Hematopoietic multipotent progenitor cell (in vitro differentiated cells): ENCODE measurements at regions not wholly inside any gene's neighbourhood (a gene's known extent, or its start where the extent isn't known, plus 50 kb on each side); places are given as distances from the start of the nearest gene placed in this dataset.
"Not testable (repeated sequence)": the region's sequence is repeated elsewhere in the genome, so short reads cannot be mapped to it uniquely, and the experiment has no call there.

Experiments used
- DNase-seq, 3 donors: peaks; one replicate each; pipeline ENCODE4 v3.0.0-alpha.2; 2011 to 2015; ENCODE audit warnings: low read depth in 2 of 3, low spot score in 2 of 3

DNA sequence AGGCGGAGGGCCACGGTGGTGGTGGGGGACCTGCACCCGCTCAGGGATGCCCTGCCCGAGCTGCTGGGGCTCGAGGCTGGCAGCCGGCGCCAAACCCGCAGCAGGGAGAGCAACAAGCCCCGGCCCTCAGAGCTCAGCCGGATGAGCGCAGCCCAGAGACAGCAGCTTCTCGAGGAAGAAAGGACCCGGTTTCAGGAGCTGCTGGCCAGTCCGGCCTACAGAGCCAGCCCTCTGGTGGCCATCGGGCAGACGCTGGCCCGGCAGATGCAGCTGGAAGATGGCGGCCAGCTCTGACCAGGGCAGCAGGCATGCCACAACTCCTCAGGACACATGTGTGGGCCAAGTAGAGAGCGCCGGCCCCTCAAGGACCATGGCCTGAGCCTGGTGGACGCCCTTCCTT, 484.4 kb downstream of the TUBA3C start:
- DNase-seq = not testable (repeated sequence)

DNA sequence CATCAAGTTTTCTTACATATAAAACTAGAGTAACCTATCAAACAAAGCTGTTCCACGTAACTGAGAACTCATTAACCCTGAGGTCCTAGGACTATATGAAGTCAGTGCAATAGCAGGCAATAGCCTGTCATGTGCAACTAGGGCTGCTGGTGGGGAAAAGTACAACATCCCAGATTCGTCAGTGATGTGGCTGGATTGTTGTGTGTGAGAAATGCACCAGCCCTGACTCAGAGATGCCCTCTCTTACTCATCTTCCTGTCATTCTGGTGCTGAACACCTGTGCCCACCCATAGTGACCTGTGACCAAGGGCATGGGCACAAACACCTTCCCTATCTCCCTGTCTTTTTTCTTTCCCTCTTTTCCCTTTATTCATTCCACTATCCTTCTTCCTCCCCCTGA, 504.2 kb downstream of the TUBA3C start:
- not testable (repeated sequence) for DNase-seq

DNA sequence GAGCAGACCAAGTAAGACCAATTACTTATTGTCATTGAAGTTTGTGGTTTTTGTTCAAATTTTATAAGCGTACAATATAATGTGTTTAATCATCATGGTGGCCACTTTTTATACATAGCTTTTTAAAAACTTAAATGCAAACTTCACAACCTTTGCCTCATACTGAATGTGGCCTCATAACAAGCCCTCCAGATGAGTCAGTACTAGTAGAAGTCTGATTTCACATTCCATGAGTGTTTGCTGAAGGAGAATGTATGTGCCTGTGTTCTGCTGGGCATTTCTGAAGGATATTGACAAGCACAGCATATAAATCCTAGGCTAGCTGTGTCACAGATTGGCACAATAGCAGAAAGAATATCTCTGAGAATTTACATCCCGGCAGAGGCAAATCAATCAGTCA, 506.4 kb downstream of the TUBA3C start:
- not testable (repeated sequence) for DNase-seq

DNA sequence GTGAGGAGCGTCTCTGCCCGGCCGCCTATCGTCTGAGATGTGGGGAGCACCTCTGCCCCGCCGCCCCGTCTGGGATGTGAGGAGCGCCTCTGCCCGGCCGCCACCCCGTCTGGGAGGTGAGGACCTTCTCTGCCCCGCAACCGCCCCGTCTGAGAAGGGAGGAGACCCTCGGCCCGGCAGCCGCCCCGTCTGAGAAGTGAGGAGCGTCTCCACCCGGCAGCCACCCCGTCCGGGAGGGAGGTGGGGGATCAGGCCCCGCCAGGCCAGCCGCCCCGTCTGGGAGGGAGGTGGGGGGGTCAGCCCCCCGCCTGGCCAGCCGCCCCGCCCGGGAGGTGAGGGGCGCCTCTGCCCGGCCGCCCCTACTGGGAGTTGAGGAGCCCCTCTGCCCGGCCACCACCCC, 507.8 kb downstream of the TUBA3C start:
- not testable (repeated sequence) for DNase-seq

DNA sequence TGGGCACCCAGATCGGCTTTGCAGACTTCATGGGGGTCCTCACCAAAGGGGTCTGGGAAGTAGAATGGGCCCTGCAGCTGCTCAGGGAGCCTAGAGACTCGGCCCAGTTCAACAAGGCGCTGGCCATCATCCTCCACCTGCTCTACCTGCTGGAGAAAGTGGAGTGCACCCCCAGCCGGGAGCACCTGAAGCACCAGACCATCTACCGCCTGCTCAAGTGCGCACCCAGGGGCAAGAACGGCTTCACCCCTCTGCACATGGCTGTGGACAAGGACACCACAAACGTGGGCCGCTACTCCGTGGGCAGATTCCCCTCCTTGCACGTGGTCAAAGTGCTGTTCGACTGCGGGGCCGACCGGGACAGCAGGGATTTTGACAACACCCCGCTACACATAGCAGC, 515.0 kb downstream of the TUBA3C start:
- DNase-seq = not testable (repeated sequence)

DNA sequence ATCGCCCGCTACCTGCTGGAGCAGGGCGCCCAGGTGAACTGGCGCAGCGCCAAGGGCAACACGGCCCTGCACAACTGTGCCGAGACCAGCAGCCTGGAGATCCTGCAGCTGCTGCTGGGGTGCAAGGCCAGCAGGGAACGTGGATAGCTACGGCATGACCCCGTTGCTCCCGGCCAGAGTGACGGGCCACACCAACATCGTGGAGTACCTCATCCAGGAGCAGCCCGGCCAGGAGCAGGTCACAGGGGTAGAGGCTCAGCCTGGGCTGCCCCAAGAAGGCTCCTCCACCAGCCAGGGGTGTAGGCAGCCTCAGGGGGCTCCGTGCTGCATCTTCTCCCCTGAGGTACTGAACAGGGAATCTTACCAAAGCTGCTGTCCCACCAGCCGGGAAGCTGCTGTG, 515.9 kb downstream of the TUBA3C start:
- not testable (repeated sequence) for DNase-seq

DNA sequence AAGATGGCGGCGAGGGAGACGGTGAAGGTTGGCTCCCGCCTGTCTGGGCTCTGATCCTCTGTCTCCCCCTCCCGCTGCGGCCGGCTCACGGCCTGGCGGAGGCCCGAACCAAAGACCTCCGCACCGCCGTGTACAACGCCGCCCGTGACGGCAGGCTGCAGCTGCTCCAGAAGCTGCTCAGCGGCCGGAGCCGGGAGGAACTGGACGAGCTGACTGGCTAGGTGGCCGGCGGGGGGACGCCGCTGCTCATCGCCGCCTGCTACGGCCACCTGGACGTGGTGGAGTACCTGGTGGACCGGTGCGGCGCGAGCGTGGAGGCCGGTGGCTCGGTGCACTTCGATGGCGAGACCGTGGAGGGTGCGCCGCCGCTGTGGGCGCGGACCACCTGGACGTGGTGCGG, 516.5 kb downstream of the TUBA3C start:
- not testable (repeated sequence) for DNase-seq

DNA sequence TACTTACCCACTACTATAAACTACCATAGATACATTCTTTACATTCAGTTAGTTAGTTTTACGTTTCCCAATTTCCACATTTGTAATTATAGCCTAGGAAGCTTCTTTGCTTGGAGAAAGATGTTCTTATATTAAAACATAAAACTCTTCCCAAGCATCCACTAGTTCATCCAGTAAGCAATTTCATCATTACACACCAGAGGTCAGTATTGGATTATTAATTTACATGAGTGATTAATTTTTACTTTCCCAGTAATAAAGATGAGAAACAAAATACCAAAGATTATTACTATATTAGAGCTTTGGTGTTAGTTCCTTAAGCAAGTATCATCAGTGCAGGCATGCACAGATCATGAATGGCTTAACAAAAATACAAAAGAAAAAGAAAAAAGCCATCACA, 518.4 kb downstream of the TUBA3C start:
- DNase-seq = not testable (repeated sequence)

DNA sequence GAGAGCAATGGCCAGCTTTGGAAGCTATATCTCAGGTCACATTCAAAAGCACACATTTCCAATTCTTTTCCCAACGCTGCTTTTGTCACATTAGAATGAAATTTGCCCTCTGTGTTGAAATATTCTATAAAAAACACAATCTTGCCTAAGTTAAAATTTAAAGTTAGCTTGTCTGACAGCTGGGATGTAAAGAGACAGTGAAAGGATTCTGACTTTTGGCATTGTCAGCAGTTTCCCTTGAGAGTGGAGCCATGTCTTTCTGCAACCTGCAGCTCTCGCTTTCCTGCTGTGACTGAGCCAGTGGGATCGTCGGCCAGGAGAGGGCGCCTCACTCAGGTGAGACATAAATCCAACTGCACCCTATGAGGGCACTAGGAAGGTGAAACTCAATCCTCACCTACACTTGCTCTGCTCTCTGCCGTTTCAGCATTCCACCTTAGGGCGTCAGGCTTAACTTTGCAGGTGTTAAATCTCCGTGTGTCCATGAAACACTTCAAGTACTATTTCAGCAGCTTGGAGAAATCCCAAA, 537.9 kb downstream of the TUBA3C start:
- DNase-seq = not testable (repeated sequence)

DNA sequence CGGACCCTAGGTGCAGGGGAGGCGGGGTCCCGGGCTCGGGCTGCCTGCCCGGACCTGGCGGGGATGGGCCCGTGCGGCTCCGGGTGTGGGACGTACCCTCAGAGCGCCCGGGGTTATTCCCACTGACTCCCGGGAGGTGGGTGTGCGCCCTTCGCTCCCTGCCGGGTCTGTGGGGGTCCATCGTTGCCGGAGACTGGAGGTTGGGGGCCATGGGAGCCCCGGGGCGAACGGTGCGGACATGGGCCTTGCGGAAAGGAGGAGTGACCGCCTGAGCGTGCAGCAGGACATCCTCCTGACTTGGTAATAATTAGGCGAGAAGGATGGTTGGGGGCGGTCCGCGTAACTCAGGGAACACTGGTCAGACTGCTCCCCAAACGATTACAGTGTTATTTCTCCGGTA, 552.7 kb downstream of the TUBA3C start:
- not testable (repeated sequence) for DNase-seq

DNA sequence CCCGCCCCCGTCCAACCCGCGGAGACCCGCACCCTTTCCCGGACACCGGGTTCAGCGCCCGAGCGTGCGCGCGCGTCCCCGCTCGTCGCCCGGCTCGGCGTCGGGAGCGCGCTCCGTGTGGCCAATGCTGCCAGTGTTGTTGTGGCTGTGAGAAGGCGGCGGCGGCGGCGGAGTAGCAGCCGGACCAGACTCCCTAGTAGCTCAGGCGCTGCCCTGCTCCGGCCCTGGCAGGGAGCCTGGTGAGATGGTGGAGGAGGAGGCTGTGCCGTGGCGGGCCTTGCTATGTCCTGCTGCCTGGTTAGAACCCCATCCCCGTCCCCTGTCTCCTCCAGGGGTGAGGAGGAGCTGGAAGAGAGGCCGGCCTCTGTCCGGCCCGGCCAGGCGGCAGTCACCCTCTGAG, 553.2 kb downstream of the TUBA3C start:
- no peak for DNase-seq

DNA sequence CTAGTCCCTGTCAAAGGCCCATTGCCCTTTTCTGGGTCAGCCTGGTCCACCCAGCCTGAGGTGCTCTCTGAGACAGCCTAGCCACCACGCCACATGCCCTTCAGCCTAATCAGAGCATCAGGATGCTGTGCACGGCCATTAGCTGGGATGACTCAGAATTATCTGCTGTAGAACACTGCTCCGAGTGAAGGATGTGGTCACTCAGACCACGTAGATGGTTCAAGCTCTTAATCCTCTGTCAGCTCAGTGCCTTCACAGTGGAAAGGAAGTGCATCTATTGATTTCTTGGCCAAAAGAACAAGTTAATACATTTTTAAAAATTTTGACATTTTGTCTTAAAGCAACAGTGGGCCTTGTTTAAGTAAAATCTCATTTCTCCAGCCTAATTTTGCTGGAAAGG, 557.6 kb downstream of the TUBA3C start:
- not testable (repeated sequence) for DNase-seq

DNA sequence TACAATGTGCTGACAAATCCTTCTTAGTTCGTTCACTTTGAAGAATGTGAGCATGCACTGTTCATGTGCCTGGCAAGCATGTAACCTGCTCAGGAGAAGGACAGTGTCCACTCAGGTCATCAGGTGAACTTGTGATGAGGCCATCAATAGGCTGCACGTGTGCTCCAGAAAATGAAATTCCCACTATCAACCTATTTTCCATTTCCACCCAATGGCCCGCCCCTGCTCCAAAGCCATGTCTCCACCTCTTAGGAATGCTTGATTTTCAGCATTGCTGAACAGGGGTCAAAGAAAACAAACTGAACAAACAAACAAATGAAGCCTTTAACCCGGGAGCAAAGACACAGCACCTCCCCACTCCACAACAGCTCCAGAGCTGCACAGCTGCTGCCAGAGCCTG, 563.2 kb downstream of the TUBA3C start:
- DNase-seq = not testable (repeated sequence)

DNA sequence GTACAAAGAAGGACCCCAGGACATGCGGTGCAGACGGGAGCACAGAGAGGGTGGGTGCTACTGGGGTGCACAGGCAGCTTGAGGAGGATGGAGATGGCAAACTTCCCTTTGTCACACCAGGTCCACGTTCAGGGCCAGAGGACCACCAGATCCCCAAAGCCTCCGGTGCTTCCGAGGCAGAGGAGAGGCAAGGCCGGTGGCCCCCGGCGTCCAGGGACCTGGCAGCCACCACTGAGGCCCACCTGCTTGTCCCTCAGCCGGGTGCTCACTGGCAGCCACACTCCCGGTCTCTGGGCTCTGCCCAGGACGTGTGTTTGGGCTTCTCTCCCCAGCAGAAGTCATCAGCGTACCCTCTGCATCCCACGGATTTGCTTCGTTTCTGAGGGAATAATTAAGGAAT, 571.1 kb downstream of the TUBA3C start:
- DNase-seq = not testable (repeated sequence)

DNA sequence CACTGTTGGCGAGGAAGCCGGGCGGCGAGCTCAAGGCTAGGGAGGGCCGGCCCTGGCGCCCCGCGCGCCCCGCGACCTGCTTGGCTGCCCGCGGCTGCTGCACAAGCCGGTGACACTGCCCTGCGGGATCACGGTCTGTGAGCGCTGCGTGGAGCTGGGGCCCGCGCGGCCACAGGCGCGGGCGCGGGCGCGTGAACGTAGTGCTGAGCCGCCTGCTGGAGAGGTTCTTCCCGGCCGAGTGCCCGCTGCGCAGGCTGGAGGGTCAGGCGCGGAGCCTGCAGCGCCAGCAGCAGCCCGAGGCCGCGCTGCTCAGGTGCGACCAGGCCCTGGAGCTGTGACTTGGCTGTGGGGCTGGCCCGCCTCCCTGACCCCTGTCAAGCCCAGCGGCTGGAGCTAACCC, 572.3 kb downstream of the TUBA3C start:
- not testable (repeated sequence) for DNase-seq

DNA sequence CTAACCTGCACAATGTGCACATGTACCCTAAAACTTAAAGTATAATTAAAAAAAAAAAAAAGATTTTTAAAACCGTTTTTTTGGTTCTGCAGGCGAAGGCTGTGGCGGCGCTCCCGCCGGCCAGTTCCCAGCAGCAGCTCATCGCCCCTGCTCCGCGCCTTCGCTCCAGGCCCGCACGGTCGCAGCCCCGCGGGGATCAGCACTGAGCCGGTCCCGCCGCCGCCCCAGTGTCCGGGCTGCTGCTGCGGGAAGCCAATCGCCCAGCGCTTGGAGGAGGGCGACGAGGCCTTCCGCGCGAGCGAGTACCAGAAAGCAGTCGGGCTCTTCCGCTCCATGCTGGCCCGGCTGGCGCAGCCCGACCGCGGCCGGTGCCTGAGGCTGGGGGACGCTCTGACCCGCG, 572.8 kb downstream of the TUBA3C start:
- DNase-seq = not testable (repeated sequence)

DNA sequence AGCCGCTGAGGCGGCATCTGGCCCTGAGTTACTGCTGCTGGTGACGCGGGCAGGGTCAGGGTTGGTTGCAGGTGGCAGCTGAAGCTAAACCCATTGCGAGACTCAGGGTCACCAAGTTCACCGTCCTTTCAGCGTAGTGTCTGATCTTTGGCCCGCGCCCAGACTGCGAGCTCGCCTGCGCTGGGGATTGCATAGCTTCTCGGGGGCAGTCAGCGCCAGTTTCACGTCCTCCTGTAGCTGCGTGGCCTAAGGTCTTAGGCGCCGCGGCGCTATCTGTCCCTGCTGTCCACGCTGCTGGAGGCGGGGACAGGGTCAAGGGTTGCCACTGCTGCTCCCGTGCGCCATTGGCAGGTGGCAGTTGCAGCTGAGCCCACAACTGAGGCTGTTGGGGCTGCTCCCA, 581.3 kb downstream of the TUBA3C start:
- not testable (repeated sequence) for DNase-seq

DNA sequence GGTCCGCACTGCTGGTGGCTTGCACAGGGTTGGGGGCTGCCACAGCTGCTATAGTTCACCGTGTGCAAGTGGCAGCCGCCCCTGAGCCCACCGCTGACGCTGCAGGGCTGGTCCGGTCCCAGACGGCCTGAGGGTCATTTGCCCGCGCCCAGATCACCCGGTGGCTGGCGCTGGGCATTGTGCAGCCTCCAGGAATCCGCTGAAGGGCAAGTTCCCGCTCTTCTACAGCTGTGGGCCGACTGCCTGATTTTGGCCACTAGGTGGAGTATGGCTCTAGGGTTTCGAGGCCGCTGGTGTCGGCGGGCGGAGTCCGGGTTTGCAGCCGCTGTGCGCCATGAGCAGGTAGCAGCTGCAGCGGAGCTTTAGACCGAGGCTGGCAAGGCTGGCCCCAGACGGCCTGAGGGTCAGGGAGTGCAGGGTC, 581.8 kb downstream of the TUBA3C start:
- peak in 2 of 3 donors; percentile 0 to 14 for DNase-seq

DNA sequence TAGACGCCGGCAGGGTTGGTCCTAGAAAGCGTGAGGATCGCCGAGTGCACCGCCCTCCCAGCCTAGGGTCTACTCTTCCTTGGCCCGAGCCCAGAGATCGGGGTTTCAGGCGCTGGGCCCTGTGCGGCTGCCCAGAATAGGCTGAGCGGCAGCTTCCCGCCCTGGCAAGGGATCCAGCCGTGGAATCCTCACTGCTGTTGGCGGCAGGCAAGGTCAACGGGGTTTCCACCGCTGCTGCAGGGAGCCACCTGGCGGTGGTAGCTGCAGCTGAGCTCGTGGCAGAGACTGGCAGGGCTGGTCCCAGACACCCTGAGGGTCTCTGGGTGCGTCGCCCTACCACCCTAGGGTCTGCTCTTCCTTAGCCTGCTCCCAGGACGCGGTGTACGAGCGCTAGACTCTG, 583.1 kb downstream of the TUBA3C start:
- not testable (repeated sequence) for DNase-seq

DNA sequence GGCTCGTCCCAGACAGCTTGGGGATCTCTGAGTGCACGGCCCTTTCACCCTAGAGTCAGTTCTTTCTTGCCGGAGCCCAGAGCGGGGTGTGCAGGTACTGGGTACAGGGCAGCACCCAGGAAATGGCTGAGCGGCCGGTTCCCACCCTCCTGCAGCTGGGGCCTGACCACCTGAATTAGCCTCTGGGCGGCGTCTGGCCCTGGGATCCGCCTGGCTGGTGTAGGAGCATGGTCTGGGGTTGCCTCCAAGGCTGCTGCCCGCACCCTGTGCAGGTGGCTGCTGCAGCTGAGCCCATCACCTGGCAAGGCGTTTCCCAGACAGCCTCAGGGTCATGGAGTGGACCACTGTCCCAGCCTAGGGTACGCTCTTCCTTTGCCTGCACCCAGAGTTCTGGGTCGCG, 583.7 kb downstream of the TUBA3C start:
- DNase-seq = not testable (repeated sequence)

DNA sequence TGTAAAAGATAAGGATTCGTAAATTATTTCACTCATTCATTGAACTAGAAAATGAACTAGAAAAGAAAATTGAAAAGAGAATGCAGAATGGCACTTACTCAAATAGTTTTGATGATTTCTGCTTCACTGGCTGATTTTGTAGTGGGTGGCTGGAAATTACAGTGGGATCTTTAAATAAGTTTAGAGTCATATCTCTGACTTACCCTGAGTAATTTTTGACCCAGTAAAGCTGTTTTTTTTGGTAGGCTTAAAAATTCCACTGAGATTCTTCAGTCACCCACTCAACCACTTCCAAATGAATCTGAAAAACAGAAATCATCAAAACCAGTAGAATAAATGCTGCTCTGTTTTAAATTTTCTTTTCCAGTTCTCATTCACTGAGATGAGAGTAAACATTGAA, 604.5 kb downstream of the TUBA3C start:
- DNase-seq = not testable (repeated sequence)

DNA sequence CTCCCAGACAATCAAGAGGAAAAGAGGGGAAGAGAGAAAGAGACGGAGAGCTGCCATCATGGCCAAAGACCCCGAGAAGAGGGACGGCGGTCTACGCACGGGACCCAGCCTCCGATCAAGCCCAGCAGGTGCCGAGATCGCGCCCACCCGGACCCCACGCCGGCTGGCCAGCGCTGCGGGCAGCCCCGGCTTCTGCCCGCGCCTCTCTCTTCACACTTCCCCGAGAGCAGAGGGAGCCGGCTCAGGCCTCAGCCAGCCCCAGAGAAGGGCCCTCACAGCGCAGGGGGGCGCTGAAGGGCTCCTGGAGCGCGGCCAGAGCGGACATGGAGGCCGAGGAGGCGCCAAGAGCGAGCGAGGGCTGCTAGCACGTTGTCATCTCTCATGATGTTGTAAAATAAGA, 613.7 kb downstream of the TUBA3C start:
- not testable (repeated sequence) for DNase-seq
